Neuronal stem cell (in vitro differentiated cells): ENCODE measurements at regions not wholly inside any gene's neighbourhood (a gene's known extent, or its start where the extent isn't known, plus 50 kb on each side); places are given as distances from the start of the nearest gene placed in this dataset.

ENCODE experiments used
- DNase-seq: peaks from one replicate; pipeline ENCODE4 v3.0.0-alpha.2; 2013; ENCODE audit warnings: low spot score
- H2AFZ ChIP-seq: one replicate; pipeline ENCODE4 v1.6.1; 2013; ENCODE audit warnings: mild to moderate bottlenecking, low read length, inconsistent platforms
- H2AK5ac ChIP-seq: 2 replicates; pipeline ENCODE4 v1.6.1; 2013; ENCODE audit warnings: low read depth, mild to moderate bottlenecking, inconsistent platforms, low read length, moderate library complexity, mixed read lengths
- H2BK120ac ChIP-seq: 2 replicates; pipeline ENCODE4 v1.6.1; 2013; ENCODE audit warnings: low read depth, mild to moderate bottlenecking, inconsistent platforms, low read length, moderate library complexity, mixed read lengths
- H2BK12ac ChIP-seq: one replicate; pipeline ENCODE4 v1.6.1; 2013; ENCODE audit warnings: low read length, inconsistent platforms
- H2BK15ac ChIP-seq: 2 replicates; pipeline ENCODE4 v1.6.1; 2013; ENCODE audit warnings: mild to moderate bottlenecking, low read length, inconsistent platforms, mixed read lengths
- H2BK5ac ChIP-seq: one replicate; pipeline ENCODE4 v1.6.1; 2013; ENCODE audit warnings: inconsistent platforms, mild to moderate bottlenecking, low read length, moderate library complexity
- H3K14ac ChIP-seq: one replicate; pipeline ENCODE4 v1.6.1; 2013; ENCODE audit warnings: low read length, inconsistent platforms
- H3K18ac ChIP-seq: 2 replicates; pipeline ENCODE4 v1.6.1; 2013; ENCODE audit warnings: low read length, inconsistent platforms
- H3K23ac ChIP-seq: 2 replicates; pipeline ENCODE4 v1.6.1; 2013; ENCODE audit warnings: low read depth, mild to moderate bottlenecking, mixed read lengths, low read length, inconsistent platforms; ENCODE audit not compliant: poor library complexity
- H3K27ac ChIP-seq: replicated peaks from 3 replicates; pipeline ENCODE4 v1.5.1; 2013; ENCODE audit warnings: low read length, inconsistent platforms
- H3K27me3 ChIP-seq, 3 experiments: 2 replicates each; pipeline ENCODE4 v1.6.1; 2013; ENCODE audit warnings: low read length in 3 of 3, mild to moderate bottlenecking in 2 of 3, inconsistent platforms in 1 of 3, low read depth in 1 of 3, mixed read lengths in 1 of 3, moderate library complexity in 1 of 3; ENCODE audit not compliant: control insufficient read depth in 3 of 3, insufficient read depth in 3 of 3
- H3K36me3 ChIP-seq, 2 donors: replicated peaks in 1 of 2; 2 replicates each; pipeline ENCODE4 v1.6.1; 2013; ENCODE audit warnings: low read length in 2 of 2; ENCODE audit not compliant: control insufficient read depth in 2 of 2, insufficient read depth in 2 of 2
- H3K4ac ChIP-seq: 2 replicates; pipeline ENCODE4 v1.6.1; 2013; ENCODE audit warnings: inconsistent platforms, mild to moderate bottlenecking, low read length, moderate library complexity
- H3K4me1 ChIP-seq, 2 donors: 1 replicate in 1 of 2; 2 replicates in 1 of 2; pipeline ENCODE4 v1.6.1; 2013; ENCODE audit warnings: low read length in 2 of 2, low read depth in 1 of 2; ENCODE audit not compliant: control insufficient read depth in 2 of 2, insufficient read depth in 1 of 2
- H3K4me2 ChIP-seq: one replicate; pipeline ENCODE4 v1.6.1; 2013; ENCODE audit warnings: mild to moderate bottlenecking, low read length, inconsistent platforms; ENCODE audit not compliant: insufficient read depth, poor library complexity, severe bottlenecking
- H3K4me3 ChIP-seq, 2 donors: 2 replicates each; pipeline ENCODE4 v1.5.1; 2013; ENCODE audit warnings: low read length in 2 of 2, mild to moderate bottlenecking in 2 of 2, inconsistent platforms in 1 of 2, moderate library complexity in 1 of 2
- H3K79me1 ChIP-seq: one replicate; pipeline ENCODE4 v1.6.1; 2013; ENCODE audit warnings: low read depth, mild to moderate bottlenecking, inconsistent platforms, low read length, moderate library complexity
- H3K9ac ChIP-seq: one replicate; pipeline ENCODE4 v1.6.1; 2013; ENCODE audit warnings: mild to moderate bottlenecking, low read depth, low read length, inconsistent platforms; ENCODE audit not compliant: poor library complexity
- H3K9me3 ChIP-seq, 2 donors: replicated peaks in 1 of 2; 2 replicates each; pipeline versions ENCODE3 to v1.6.1; 2013; ENCODE audit warnings: low read length in 2 of 2, mild to moderate bottlenecking in 2 of 2, inconsistent platforms in 1 of 2, low read depth in 1 of 2, mixed read lengths in 1 of 2, moderate library complexity in 1 of 2; ENCODE audit not compliant: control insufficient read depth in 2 of 2, insufficient read depth in 1 of 2
- H4K8ac ChIP-seq: one replicate; pipeline ENCODE4 v1.6.1; 2013; ENCODE audit warnings: low read depth, mild to moderate bottlenecking, inconsistent platforms, low read length, moderate library complexity
- H4K91ac ChIP-seq: one replicate; pipeline ENCODE4 v1.6.1; 2013; ENCODE audit warnings: low read length, low read depth, mild to moderate bottlenecking, inconsistent platforms; ENCODE audit not compliant: poor library complexity
- WGBS, 2 donors: extraction: QIAGEN DNeasy Blood & Tissue Kit; methylation state at CpG; one replicate each; pipeline ENCODE4 v1.1.7; 2013; ENCODE audit warnings: missing lambda C conversion rate in 2 of 2, mixed read lengths in 1 of 2; ENCODE audit not compliant: insufficient read length in 2 of 2, insufficient replicate concordance in 1 of 2; ENCODE audit errors: extremely low coverage in 2 of 2; 5-methylcytosine and 5-hydroxymethylcytosine counted together

- Histone ChIP-seq H2BK12ac (peak overlapping the region; percentile 24), H3K4me2 (no peak overlapping the region), H3K79me1 (peaks cover 2% of the 10 kb centered on the region), H3K27me3 (peaks cover 0 to 80% (median 2%) of the 10 kb centered on the region in 3 experiments), H3K27ac (no peak overlapping the region), H2BK15ac (no peak overlapping the region), H2AK5ac (no peak overlapping the region), H2BK120ac (no peak overlapping the region), H3K9me3 (no peaks in the 10 kb centered on the region), H4K8ac (no peak overlapping the region), H3K36me3 (no peaks in the 10 kb centered on the region), H3K4me3 (no peak overlapping the region), H3K18ac (peak overlapping the region; percentile 73), H3K4me1 (peaks cover 13 to 18% of the 10 kb centered on the region in 2 donors), H3K4ac (no peak overlapping the region), H4K91ac (no peak overlapping the region), H2AFZ (no peak overlapping the region), H3K14ac (no peak overlapping the region), H3K9ac (peak overlapping the region; percentile 47), H3K23ac (no peak overlapping the region), H2BK5ac (no peak overlapping the region)
- no CpG with 5 or more reads among the region's 31 CpGs for WGBS, 2 donors
- DNase-seq, result no peak
Measured at GRCh38 chr4:1462009-1462767, 55.9 kb upstream of the NKX1-1 start.

GRCh38 chr4:1460967-1461868, 55.0 kb upstream of the NKX1-1 start:
- H2BK15ac ChIP-seq, result peak overlapping the region; percentile 97
- H3K4me2 ChIP-seq, result no peak overlapping the region
- H3K4ac ChIP-seq, result no peak overlapping the region
- WGBS, 2 donors, result no CpG with 5 or more reads among the region's 19 CpGs
- H2AFZ ChIP-seq, result no peak overlapping the region
- H3K9me3 ChIP-seq, result no peaks in the 10 kb centered on the region
- peaks cover 13 to 14% of the 10 kb centered on the region in 2 donors for H3K4me1 ChIP-seq
- H2BK5ac ChIP-seq, result no peak overlapping the region
- peak overlapping the region; percentile 88 for H2AK5ac ChIP-seq
- H3K27ac ChIP-seq, result no peak overlapping the region
- DNase-seq, result no peak
- H3K27me3 ChIP-seq, result peaks cover 0 to 84% (median 2%) of the 10 kb centered on the region in 3 experiments
- H2BK120ac ChIP-seq, result peak overlapping the region; percentile 100
- peak overlapping the region in 1 of 2 donors; percentile 69 for H3K4me3 ChIP-seq
- peak overlapping the region; percentile 80 for H3K23ac ChIP-seq
- H3K14ac ChIP-seq, result peak overlapping the region; percentile 82
- H3K9ac ChIP-seq, result peak overlapping the region; percentile 44
- H2BK12ac ChIP-seq, result peak overlapping the region; percentile 98
- no peaks in the 10 kb centered on the region for H3K36me3 ChIP-seq
- H3K18ac ChIP-seq, result peak overlapping the region; percentile 94
- H3K79me1 ChIP-seq, result peaks cover 2% of the 10 kb centered on the region
- H4K8ac ChIP-seq, result no peak overlapping the region
- H4K91ac ChIP-seq, result no peak overlapping the region

GRCh38 chr4:1459722-1460511, 53.7 kb upstream of the NKX1-1 start:
- peak overlapping the region; percentile 58 for H2BK12ac ChIP-seq
- no peak overlapping the region for H3K4ac ChIP-seq
- H2AFZ ChIP-seq, result no peak overlapping the region
- no peak overlapping the region for H3K27ac ChIP-seq
- peak overlapping the region; percentile 4 for H3K9ac ChIP-seq
- H3K18ac ChIP-seq, result peak overlapping the region; percentile 65
- H3K23ac ChIP-seq, result peak overlapping the region; percentile 29
- H3K4me2 ChIP-seq, result no peak overlapping the region
- no peaks in the 10 kb centered on the region for H3K36me3 ChIP-seq
- peaks cover 13% of the 10 kb centered on the region in 2 donors for H3K4me1 ChIP-seq
- H4K91ac ChIP-seq, result no peak overlapping the region
- peaks cover 2% of the 10 kb centered on the region for H3K79me1 ChIP-seq
- no peak for DNase-seq
- no peak overlapping the region for H3K4me3 ChIP-seq
- no peak overlapping the region for H4K8ac ChIP-seq
- WGBS, 2 donors, result no CpG with 5 or more reads among the region's 26 CpGs
- H2BK120ac ChIP-seq, result peak overlapping the region; percentile 61
- H2AK5ac ChIP-seq, result no peak overlapping the region
- H2BK5ac ChIP-seq, result peak overlapping the region; percentile 66
- no peaks in the 10 kb centered on the region for H3K9me3 ChIP-seq
- H2BK15ac ChIP-seq, result peak overlapping the region; percentile 81
- peaks cover 0 to 78% (median 2%) of the 10 kb centered on the region in 3 experiments for H3K27me3 ChIP-seq
- H3K14ac ChIP-seq, result no peak overlapping the region
